Rectal smooth muscle tissue (tissue), 1 donor: ENCODE measurements at regions not wholly inside any gene's neighbourhood (a gene's known extent, or its start where the extent isn't known, plus 50 kb on each side); places are given as distances from the start of the nearest gene placed in this dataset.
A peak's percentile ranks its signal among the peaks of the same experiment; 100 is the strongest.

ENCODE experiments used
- H3K27ac ChIP-seq: one replicate; pipeline ENCODE4 v1.7.0; 2013; ENCODE audit warnings: low read depth, low read length, inconsistent platforms
- H3K27me3 ChIP-seq: one replicate; pipeline ENCODE4 v1.7.0; 2013; ENCODE audit warnings: low read length; ENCODE audit not compliant: control insufficient read depth, insufficient read depth
- H3K36me3 ChIP-seq: one replicate; pipeline ENCODE4 v1.7.0; 2013; ENCODE audit warnings: low read length; ENCODE audit not compliant: control insufficient read depth, insufficient read depth
- H3K4me1 ChIP-seq: one replicate; pipeline ENCODE4 v1.7.0; 2013; ENCODE audit warnings: low read length; ENCODE audit not compliant: control insufficient read depth, insufficient read depth
- H3K4me3 ChIP-seq: one replicate; pipeline ENCODE4 v1.7.0; 2013; ENCODE audit warnings: low read length
- H3K9ac ChIP-seq: one replicate; pipeline ENCODE4 v1.7.0; 2013; ENCODE audit warnings: low read length

DNA sequence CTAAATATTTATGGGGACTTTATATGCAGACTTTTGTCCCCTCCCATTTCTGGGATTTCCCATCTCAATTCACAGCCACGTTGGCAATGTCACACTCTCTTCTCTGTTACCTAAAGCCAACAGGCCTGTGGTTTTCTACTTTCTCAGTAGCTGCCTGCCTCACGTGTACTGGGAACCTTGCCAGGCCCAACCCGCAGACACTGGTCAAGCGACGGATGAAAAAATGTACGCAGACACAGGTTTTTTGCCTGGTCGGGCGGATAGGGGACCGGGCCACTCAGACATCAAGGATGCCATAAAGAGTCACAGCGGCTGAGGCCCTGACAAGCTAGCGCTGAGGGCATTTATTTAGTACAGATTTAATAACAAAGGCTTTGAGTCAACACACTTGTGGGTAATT, 204.4 kb upstream of the DPP6 start:
- Histone ChIP-seq H3K27ac (no peak overlapping the region), H3K9ac (no peak overlapping the region), H3K36me3 (no peaks in the 10 kb centered on the region), H3K4me1 (no peaks in the 10 kb centered on the region), H3K4me3 (no peak overlapping the region), H3K27me3 (no peaks in the 10 kb centered on the region)

DNA sequence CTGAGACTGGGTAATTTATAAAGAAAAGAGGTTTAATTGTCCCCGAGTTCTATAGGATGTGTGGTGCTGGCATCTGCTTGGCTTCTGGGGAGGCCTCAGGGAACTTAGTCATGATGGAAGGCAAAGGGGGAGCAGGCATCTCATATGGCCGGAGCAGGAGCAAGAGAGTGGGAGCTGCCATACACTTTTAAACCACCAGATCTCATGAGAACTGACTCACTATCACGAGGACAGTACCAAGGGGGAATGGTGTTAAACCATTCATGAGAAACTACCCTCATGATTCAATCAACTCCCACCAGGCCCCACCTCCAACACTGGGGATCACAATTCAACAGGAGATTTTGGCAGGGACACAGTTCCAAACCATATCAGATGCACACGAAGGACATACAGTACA, 199.9 kb upstream of the DPP6 start:
- H3K4me1 ChIP-seq: no peaks in the 10 kb centered on the region
- H3K27ac ChIP-seq: no peak overlapping the region
- H3K36me3 ChIP-seq: no peaks in the 10 kb centered on the region
- H3K27me3 ChIP-seq: no peaks in the 10 kb centered on the region
- H3K4me3 ChIP-seq: no peak overlapping the region
- H3K9ac ChIP-seq: no peak overlapping the region

DNA sequence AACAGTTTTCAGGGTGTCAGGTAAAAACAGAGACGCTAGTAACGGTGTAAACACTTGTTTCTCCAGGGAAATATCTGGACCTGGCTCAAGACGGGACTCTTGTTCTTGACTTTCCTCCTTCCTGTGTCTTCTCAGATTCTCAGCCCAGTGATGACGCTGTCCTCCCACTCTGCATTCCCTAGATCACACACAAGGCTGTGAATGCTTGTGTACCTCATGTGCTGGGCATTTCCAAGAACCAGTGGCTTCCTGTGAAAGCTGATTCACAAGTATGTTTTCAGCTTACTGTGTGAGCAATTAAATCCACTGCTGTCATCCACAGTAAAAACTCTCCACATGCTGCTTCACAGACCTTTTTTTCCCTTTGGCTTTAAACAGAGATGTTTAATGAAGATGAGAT, 193.8 kb upstream of the DPP6 start:
- H3K9ac ChIP-seq: no peak overlapping the region
- no peaks in the 10 kb centered on the region for H3K36me3 ChIP-seq
- H3K27me3 ChIP-seq: no peaks in the 10 kb centered on the region
- H3K27ac ChIP-seq: peak overlapping the region; percentile 40
- no peak overlapping the region for H3K4me3 ChIP-seq
- H3K4me1 ChIP-seq: peaks cover 5% of the 10 kb centered on the region

- no peaks in the 10 kb centered on the region for H3K27me3 ChIP-seq
- H3K4me3 ChIP-seq: no peak overlapping the region
- no peaks in the 10 kb centered on the region for H3K36me3 ChIP-seq
- H3K9ac ChIP-seq: no peak overlapping the region
- H3K4me1 ChIP-seq: peaks cover 5% of the 10 kb centered on the region
- no peak overlapping the region for H3K27ac ChIP-seq
Measured at GRCh38 chr7:153859239-153859638, 193.0 kb upstream of the DPP6 start.

- Histone ChIP-seq H3K4me3 (peak overlapping the region; percentile 54), H3K9ac (no peak overlapping the region)
Measured at GRCh38 chr7:153886506-153887441, 165.4 kb upstream of the DPP6 start.

DNA sequence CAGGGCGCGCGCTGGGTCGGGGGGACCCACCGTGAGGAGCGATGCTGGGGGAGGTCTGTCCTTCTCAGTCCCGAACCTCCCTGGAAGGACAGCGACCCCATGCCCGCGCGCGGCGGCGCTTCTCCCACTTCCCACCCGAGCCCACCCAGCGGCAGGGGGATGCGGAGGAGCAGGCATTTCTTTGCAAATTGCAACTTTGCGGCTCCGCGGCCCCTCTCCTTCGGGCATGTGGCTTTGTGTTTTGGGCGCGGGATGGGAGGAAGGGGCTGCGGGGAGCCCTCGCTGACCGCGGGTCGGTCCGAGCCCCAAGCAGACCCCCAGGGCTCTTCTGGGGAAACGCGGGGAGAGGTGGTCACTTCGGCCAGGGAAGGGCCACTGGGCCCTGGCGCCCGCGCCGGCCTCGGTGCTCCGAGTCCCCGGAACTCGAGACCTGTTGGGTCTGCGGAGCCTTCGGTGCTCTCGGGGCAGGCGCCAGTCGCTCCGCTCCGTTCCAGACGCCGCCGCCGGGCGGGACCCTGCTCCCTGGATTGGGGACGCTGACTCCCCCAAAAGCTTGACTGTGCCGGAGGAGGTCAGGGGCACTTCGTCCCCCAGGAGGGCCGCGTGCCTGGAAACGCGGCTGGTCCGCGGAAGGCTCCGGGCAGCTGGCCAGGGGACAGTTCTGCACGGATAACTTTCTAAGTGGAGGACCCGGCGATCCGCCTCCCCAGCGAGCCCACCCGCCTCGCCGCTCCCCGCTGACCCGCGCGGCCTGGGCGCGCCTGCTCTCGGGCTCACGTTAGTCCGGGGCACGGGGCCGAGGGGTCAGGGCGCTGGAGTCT, 164.2 kb upstream of the DPP6 start:
- Histone ChIP-seq H3K9ac (no peak overlapping the region), H3K4me1 (no peaks in the 10 kb centered on the region), H3K4me3 (peak overlapping the region; percentile 54), H3K36me3 (no peaks in the 10 kb centered on the region), H3K27me3 (no peaks in the 10 kb centered on the region), H3K27ac (no peak overlapping the region)

More at GRCh38 chr7:153886506-153887441, 165.4 kb upstream of the DPP6 start:
- Histone ChIP-seq H3K4me1 (no peaks in the 10 kb centered on the region), H3K27me3 (no peaks in the 10 kb centered on the region), H3K36me3 (no peaks in the 10 kb centered on the region), H3K27ac (no peak overlapping the region)

GRCh38 chr7:153891990-153892389, 160.2 kb upstream of the DPP6 start:
- no peaks in the 10 kb centered on the region for H3K4me1 ChIP-seq
- no peak overlapping the region for H3K4me3 ChIP-seq
- no peaks in the 10 kb centered on the region for H3K36me3 ChIP-seq
- no peak overlapping the region for H3K27ac ChIP-seq
- H3K9ac ChIP-seq: no peak overlapping the region
- no peaks in the 10 kb centered on the region for H3K27me3 ChIP-seq

DNA sequence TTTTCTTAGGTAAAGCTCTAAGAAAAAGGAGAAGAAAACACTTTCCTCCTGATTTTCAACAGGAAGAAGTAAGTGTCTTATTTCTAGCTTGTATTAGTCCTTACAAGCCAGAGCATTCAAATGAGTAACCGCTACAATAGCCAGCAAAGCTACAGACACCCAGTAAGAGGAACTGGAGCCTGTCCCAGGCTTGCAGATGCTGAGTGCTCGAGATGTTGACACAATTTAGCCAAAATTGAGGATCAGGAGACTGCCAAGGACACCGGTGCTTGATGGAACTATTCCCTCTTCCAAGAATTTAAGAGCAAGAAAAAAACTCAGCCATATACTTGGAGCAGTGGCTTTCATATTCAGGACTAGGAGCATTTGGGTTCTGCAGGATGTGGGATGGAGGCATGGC, 149.3 kb upstream of the DPP6 start:
- Histone ChIP-seq H3K27me3 (no peaks in the 10 kb centered on the region), H3K27ac (no peak overlapping the region), H3K36me3 (no peaks in the 10 kb centered on the region), H3K4me3 (no peak overlapping the region), H3K9ac (no peak overlapping the region), H3K4me1 (no peaks in the 10 kb centered on the region)

DNA sequence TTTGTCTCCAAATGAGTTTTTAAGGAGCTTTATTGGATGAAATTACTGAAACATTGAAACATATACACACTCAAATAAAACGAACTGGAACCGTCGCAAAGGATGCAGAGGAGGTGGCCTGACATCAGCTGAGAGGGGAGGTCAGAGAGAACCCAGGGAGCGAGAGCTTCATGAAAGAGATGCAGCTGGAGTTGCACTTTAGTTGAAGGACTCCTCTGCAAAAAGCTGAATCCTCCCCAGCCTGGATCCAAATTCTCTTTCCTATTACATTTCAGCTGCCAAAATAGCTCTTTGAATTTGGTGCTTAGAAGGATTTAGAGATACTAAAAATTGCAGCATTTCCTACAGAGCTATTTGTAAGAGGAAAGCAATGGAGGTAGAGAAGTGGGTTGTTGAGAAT, 140.0 kb upstream of the DPP6 start:
- no peaks in the 10 kb centered on the region for H3K27me3 ChIP-seq
- H3K4me1 ChIP-seq: no peaks in the 10 kb centered on the region
- H3K27ac ChIP-seq: no peak overlapping the region
- no peak overlapping the region for H3K4me3 ChIP-seq
- no peaks in the 10 kb centered on the region for H3K36me3 ChIP-seq
- no peak overlapping the region for H3K9ac ChIP-seq

DNA sequence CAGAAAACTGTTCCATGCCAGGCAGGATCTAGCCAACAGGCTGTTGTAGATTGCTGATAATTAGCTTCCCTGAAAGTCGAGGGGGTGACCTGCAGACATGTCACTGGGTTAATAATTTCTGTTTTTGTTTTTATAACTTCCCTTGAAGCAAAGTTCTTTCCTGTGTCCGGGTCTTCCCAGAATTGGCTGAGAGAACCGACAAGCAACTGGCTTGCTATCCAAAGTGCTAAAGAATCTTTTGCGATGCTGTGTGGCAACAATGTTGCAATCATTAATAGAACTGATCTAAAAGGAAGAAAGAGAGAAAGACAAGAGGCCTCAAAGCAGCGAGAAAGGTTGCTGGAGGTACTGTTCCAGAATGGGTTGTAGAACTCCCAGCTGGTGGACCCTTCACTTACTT, 132.1 kb upstream of the DPP6 start:
- no peak overlapping the region for H3K4me3 ChIP-seq
- no peaks in the 10 kb centered on the region for H3K36me3 ChIP-seq
- H3K27me3 ChIP-seq: no peaks in the 10 kb centered on the region
- no peaks in the 10 kb centered on the region for H3K4me1 ChIP-seq
- H3K9ac ChIP-seq: no peak overlapping the region
- H3K27ac ChIP-seq: no peak overlapping the region

GRCh38 chr7:153920897-153921296, 131.3 kb upstream of the DPP6 start:
- H3K4me1 ChIP-seq: no peaks in the 10 kb centered on the region
- no peak overlapping the region for H3K9ac ChIP-seq
- H3K4me3 ChIP-seq: no peak overlapping the region

GRCh38 chr7:153921408-153921807, 130.8 kb upstream of the DPP6 start:
- Histone ChIP-seq H3K4me3 (no peak overlapping the region), H3K36me3 (no peaks in the 10 kb centered on the region), H3K27me3 (no peaks in the 10 kb centered on the region)

More at GRCh38 chr7:153920897-153921296, 131.3 kb upstream of the DPP6 start:
- Histone ChIP-seq H3K36me3 (no peaks in the 10 kb centered on the region), H3K27ac (no peak overlapping the region), H3K27me3 (no peaks in the 10 kb centered on the region)

More at GRCh38 chr7:153921408-153921807, 130.8 kb upstream of the DPP6 start:
- no peak overlapping the region for H3K27ac ChIP-seq
- H3K4me1 ChIP-seq: no peaks in the 10 kb centered on the region
- H3K9ac ChIP-seq: no peak overlapping the region
